ENCODE measurements at regions not wholly inside any gene's neighbourhood (a gene's known extent, or its start where the extent isn't known, plus 50 kb on each side); places are given as distances from the start of the nearest gene placed in this dataset.

DNA sequence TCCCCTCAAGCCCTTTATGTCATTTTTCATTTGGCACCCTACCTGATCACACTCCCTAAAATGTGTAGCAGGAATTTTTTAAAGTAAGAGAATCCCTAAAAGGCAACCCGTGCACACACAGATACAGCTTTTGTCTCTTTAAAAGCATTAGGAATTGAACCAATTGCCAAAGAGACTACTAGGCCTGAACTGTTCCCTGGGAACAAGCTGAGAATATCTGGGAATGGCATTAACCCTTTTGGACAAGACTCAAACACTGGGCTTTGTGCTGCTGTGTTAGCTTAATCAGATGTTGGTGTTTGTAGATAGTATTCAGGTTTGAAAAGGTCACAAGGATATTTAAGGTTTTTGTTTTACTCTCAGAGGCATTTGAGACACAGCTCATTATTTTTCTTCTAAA, 414.4 kb upstream of the PDZRN3 start:
- H3K36me3 ChIP-seq (ENCODE audit: control insufficient read depth in 2 of 2, insufficient read depth in 2 of 2, low read length in 1 of 2) = no peaks in the 10 kb centered on the region
- no peak overlapping the region for H2AFZ ChIP-seq (ENCODE audit: control insufficient read depth, low read depth, low read length)
- RAD21 ChIA-PET (ENCODE audit: unreplicated experiment) = no interaction called here
- FAIRE-seq (no peak), ATAC-seq (no peak), DNase-seq (ENCODE audit: low read depth, low spot score) (no peak)
- SMC1A ChIA-PET (ENCODE audit: uncharacterized antibody, unreplicated experiment) = no interaction called here
- no peaks in the 10 kb centered on the region for H3K27me3 ChIP-seq (replicated peaks in 1 of 2; ENCODE audit: control insufficient read depth in 2 of 2, insufficient read depth in 2 of 2, low read length in 1 of 2)
- 0% methylated on average over 1 of the region's 1 CpG for WGBS (ENCODE audit: insufficient coverage, insufficient replicate concordance, low lambda C conversion rate, missing lambda C conversion rate)
- in situ Hi-C loops (cut with MboI) = no loop called here
- H3K9ac ChIP-seq (ENCODE audit: control insufficient read depth, insufficient read depth, low read length) = no peak overlapping the region
- POLR2A ChIA-PET = no interaction called here
- H3K27ac ChIP-seq (ENCODE audit: control insufficient read depth, insufficient read depth) = no peak overlapping the region
- H4K20me1 ChIP-seq (ENCODE audit: control insufficient read depth, insufficient read depth) = no peaks in the 10 kb centered on the region
- intact Hi-C loops (cut with micrococcal nuclease; ENCODE audit: unreplicated experiment) = no loop called here
- H3K4me1 ChIP-seq (ENCODE audit: control insufficient read depth, insufficient read depth, low read length) = no peaks in the 10 kb centered on the region
- CTCF ChIA-PET = no interaction called here
- TF ChIP-seq, protein P1, sequence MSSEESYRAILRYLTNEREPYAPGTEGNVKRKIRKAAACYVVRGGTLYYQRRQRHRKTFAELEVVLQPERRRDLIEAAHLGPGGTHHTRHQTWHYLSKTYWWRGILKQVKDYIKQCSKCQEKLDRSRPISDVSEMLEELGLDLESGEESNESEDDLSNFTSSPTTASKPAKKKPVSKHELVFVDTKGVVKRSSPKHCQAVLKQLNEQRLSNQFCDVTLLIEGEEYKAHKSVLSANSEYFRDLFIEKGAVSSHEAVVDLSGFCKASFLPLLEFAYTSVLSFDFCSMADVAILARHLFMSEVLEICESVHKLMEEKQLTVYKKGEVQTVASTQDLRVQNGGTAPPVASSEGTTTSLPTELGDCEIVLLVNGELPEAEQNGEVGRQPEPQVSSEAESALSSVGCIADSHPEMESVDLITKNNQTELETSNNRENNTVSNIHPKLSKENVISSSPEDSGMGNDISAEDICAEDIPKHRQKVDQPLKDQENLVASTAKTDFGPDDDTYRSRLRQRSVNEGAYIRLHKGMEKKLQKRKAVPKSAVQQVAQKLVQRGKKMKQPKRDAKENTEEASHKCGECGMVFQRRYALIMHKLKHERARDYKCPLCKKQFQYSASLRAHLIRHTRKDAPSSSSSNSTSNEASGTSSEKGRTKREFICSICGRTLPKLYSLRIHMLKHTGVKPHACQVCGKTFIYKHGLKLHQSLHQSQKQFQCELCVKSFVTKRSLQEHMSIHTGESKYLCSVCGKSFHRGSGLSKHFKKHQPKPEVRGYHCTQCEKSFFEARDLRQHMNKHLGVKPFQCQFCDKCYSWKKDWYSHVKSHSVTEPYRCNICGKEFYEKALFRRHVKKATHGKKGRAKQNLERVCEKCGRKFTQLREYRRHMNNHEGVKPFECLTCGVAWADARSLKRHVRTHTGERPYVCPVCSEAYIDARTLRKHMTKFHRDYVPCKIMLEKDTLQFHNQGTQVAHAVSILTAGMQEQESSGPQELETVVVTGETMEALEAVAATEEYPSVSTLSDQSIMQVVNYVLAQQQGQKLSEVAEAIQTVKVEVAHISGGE (CRISPR knock-in tag; IDR thresholded peaks at IDR 0.05) = no peak
- TF ChIP-seq MEF2B (IDR thresholded peaks at IDR 0.05; ENCODE audit: partially characterized antibody, poor library complexity, severe bottlenecking) (no peak), STAT3 (IDR thresholded peaks at IDR 0.05; ENCODE audit: low read depth, low read length) (no peak), EED (IDR thresholded peaks at IDR 0.05; ENCODE audit: low read depth) (no peak), BCL11A (IDR thresholded peaks at IDR 0.05; ENCODE audit: low read depth, low read length) (no peak), SIX5 (IDR thresholded peaks at IDR 0.05; ENCODE audit: low read depth, low read length, severe bottlenecking) (no peak), POU2F2 (IDR thresholded peaks at IDR 0.05; ENCODE audit: borderline replicate concordance, low read depth, low read length) (no peak), YY1 (IDR thresholded peaks at IDR 0.05; ENCODE audit: low read depth, low read length) (no peak), MTA2 (IDR thresholded peaks at IDR 0.05; ENCODE audit: low read depth) (no peak), RBBP5 (conservative IDR thresholded peaks at IDR 0.05) (no peak), ZNF24 (IDR thresholded peaks at IDR 0.05) (no peak), SP1 (IDR thresholded peaks at IDR 0.05; ENCODE audit: low read depth, low read length) (no peak), EGR1 (IDR thresholded peaks at IDR 0.05; ENCODE audit: borderline replicate concordance in 1 of 2, low read depth in 2 of 2, low read length in 2 of 2) (no peak)
- TF ChIP-seq, protein P2, sequence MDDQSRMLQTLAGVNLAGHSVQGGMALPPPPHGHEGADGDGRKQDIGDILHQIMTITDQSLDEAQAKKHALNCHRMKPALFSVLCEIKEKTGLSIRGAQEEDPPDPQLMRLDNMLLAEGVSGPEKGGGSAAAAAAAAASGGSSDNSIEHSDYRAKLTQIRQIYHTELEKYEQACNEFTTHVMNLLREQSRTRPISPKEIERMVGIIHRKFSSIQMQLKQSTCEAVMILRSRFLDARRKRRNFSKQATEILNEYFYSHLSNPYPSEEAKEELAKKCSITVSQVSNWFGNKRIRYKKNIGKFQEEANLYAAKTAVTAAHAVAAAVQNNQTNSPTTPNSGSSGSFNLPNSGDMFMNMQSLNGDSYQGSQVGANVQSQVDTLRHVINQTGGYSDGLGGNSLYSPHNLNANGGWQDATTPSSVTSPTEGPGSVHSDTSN (IDR thresholded peaks at IDR 0.05; ENCODE audit: insufficient replicate concordance, low read depth, low read length) = no peak
- BruUV-seq (replicated peaks) = no TSS peak
- no peaks in the 10 kb centered on the region for H3K9me3 ChIP-seq (replicated peaks; ENCODE audit: control insufficient read depth, insufficient read depth, low read length)
- no peak overlapping the region for H3K4me2 ChIP-seq (ENCODE audit: control insufficient read depth, insufficient read depth)
- no peaks in the 10 kb centered on the region for H3K79me2 ChIP-seq (ENCODE audit: control insufficient read depth, insufficient read depth, low read length)
- H3K4me3 ChIP-seq = no peak overlapping the region

All from GM12878 (cell line).